ENCODE measurements at regions not wholly inside any gene's neighbourhood (a gene's known extent, or its start where the extent isn't known, plus 50 kb on each side); places are given as distances from the start of the nearest gene placed in this dataset.
"Not testable (repeated sequence)": the region's sequence is repeated elsewhere in the genome, so short reads cannot be mapped to it uniquely, and the experiment has no call there.

DNA sequence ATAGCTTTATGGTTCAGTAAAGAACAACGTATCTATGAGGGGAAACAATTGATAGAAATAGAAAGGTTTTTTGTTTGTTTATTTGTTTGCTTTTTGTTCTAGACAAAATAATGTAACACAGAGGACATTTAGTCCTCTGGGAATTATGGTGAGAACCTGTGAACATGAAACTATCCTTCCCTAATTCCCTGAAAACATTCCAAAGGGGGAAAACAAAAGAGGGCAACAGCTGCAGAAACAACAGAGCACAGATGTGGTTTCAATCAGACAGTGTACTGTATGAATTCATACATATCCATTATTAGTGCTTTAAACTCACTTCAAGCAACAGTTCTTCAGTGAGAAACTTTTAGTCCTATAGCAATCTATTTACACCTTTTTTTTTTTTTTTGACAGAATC is 1489.8 kb upstream of the C9orf72 start:
- no peak for DNase-seq

- no peak for DNase-seq
Measured at GRCh38 chr9:29066141-29066640, 1492.9 kb upstream of the C9orf72 start.

GRCh38 chr9:29068461-29068860 is 1495.2 kb upstream of the C9orf72 start:
- no peak for DNase-seq

GRCh38 chr9:29069376-29069775 is 1496.1 kb upstream of the C9orf72 start:
- DNase-seq = no peak

DNA sequence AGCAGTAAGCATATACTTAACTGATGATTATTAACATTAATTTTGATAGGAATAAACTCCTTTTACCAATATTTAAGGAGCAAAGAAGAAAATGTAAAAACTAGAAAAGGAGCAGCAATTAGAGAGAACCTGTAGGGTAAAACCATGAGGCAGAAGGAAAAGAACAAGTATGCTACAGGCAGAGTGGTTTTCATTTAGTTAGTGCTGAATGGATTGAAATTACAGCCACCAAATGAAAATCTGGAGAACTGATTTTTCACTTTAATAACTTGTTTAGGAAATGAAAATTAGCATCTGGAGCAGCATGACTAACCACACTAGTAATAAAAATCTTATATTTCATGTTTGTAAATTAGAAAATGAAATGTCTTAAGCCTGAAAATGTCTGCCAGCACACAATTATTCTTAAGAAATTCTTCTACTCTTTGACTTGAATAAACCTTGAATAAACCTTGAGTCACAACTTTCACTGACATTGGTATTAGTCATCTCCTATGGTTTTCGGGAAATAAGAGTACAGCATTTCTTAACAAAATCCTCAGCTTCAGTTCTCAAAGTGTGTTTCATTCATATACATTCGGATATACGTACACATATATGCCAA is 1504.9 kb upstream of the C9orf72 start:
- DNase-seq = no peak

- DNase-seq = no peak
Measured at GRCh38 chr9:29100762-29101161, 1527.5 kb upstream of the C9orf72 start.

DNA sequence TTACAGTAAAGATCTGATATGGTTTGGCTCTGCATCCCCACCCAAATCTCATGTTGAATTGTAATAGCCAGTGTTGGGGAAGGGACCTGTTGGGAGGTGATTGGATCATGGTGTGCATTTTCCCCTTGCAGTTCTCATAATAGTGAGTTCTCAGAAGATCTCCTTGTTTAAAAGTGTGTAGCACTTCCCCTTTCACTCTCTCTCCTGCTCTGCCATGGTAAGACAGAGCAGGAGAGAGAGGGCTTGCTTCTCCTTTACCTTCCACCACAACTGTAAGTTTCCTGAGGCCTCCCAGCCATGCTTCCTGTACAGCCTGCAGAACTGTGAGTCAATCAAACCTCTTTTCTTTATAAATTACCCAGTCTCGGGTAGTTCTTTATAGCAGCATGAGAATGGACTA is 1530.9 kb upstream of the C9orf72 start:
- not testable (repeated sequence) for DNase-seq

DNA sequence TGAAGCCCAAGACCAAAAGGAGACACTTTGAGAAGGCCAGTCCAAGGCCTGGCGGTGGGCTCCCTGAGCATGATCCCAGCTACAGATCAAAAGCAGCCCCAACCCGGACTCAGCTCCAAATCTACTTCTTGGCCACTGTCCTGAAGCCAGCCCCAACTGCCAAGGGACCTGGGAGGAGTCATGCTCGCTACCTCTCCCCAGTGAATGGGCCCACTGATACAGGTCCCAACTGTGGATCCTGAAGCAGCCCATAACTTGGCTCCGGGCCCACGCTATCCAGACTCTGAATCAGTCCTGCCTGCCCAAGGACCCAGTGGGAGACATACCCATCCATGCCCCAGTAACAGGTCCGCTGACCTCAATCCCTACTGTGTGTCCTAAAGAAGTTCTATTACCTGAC is 1545.3 kb upstream of the C9orf72 start:
- no peak for DNase-seq

- DNase-seq = no peak
Measured at GRCh38 chr9:29126783-29127182, 1553.5 kb upstream of the C9orf72 start.

- no peak for DNase-seq
Measured at GRCh38 chr9:29129763-29130162, 1556.5 kb upstream of the C9orf72 start.

DNA sequence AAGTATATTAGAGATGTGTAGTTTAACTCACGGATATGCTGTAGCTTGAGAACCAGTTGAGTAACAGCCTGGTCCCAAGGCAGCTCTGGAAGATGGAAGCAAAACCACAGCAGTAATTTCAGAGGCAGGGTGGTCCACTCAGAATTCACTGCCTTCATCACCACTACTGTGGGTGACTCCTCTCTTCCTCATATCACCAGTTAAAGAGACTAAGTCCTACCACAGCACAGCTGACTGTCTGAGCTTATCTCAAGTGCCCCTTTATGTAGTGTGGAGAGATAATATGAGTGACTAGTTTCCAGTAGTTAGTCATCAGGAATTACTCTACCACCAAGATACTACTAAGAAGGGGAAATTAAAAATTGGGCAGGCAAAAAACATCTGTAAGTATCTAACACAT is 1571.2 kb upstream of the C9orf72 start:
- no peak for DNase-seq

DNA sequence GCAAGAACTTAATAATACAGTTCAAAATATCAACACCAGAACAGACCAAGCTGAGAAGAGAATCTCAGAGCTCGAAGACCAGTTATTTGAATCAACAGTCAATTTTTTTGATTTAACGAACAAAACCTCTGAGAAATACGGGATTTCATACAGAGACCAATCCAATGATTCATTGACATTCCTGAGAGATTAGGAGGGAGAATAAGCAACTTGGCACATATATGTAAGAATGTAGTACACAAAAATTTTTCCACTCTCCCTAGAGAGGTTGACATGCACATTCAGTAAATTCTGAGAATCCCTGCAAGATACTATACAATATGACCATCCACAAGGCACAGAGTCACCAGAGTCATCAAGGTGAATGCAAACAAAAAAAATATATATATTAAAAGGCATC is 1577.3 kb upstream of the C9orf72 start:
- DNase-seq = no peak

DNA sequence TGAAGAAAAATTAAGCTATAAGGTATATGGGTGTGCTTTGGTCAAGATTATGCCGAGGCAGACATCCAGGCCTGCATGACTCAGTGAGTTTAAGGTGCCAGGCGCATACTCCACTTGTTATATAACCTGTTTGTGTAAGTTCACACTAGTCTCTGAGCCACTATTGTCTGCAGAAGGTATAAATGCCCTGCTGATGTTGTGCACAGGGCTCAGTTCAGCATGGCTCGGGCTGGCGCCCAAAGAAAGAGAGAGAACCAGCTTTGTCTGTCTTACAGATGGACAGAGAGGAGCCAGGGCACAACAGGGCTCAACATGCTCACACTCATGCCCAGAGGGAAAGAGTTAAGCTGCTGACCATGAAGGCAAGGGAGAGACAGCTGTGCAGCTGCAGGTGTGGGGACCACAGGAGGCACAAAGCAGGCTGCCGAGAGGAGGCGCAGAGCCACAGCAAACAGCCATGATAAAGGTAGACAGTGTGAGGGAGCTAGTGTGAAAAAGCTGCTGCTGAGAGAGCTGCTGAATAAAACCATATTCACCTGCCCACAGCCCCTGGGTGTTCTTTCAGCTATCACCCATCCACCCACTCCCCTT is 1587.6 kb upstream of the C9orf72 start:
- no peak for DNase-seq

DNA sequence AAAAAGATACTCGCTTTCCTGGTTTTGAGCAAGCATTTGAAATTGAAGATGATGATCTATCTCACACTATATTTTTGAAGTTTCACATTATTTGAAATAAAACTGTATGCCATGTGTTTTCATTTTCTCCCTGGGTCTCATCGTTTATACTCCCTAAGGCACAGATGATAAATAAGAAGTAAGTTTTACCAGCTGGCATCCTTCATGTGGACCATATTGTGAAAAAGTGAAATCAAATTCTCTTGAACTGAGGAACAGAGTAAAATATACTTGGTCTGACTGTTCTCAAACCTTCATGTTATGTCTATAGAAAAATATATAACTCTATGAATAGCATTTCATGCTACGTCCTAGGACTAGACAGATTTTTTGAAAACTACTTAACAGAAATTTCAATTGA is 1600.9 kb upstream of the C9orf72 start:
- no peak for DNase-seq

- no peak for DNase-seq
Measured at GRCh38 chr9:29176231-29176630, 1603.0 kb upstream of the C9orf72 start.

DNA sequence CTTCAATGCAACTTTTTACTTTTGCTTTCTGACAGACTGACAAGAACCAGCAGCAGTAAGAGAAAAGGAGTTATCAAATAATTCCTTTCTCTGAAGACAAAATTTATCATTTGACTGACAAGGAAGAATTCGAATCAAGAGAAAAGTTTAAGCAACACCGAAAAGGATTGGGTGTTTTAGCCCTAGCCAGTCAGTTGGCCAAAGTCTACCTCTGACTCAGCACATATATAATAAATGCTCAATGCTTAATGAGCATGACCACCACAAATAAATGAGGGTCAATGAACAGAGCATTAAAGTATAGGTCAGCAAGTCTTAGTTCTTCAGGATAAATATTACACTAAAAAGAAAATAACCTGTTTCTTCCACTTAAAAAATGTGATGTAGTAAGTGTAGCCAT is 1603.5 kb upstream of the C9orf72 start:
- no peak for DNase-seq

DNA sequence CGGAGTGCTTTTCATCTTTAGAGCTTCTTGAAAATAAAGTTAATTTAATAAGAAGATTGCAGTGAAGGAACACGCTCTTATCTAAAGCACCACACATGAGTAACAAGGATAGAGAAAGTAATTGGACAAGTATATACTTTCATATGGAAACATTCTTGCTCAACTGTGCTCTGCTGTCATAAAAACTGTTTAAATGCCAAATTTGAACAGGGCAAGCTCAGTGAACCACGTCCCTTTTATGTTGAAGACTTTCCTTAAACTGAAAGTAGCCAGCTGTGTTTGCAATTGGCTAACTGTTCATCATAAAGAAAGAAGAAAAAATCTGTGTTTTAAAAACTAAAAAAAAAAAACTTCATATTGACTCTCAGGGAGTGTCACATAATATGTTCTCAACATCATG is 1610.7 kb upstream of the C9orf72 start:
- DNase-seq = no peak

DNA sequence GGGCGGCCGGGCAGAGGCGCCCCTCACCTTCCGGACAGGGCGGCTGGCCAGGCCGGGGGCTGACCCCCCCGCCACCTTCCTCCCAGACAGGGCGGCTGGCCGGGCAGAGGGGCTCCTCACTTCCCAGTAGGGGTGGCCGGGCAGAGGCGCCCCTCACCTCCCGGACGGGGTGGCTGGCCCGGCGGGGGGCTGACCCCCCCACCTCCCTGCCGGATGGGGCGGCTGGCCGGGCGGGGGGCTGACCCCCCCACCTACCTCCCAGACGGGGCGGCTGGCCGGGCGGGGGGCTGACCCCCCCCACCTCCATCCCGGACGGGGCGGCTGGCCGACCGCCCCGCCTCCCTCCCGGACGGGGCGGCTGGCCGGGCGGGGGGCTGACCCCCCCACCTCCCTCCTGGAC is 1615.5 kb upstream of the C9orf72 start:
- DNase-seq = not testable (repeated sequence)

GRCh38 chr9:29189221-29189620 is 1615.9 kb upstream of the C9orf72 start:
- not testable (repeated sequence) for DNase-seq

DNA sequence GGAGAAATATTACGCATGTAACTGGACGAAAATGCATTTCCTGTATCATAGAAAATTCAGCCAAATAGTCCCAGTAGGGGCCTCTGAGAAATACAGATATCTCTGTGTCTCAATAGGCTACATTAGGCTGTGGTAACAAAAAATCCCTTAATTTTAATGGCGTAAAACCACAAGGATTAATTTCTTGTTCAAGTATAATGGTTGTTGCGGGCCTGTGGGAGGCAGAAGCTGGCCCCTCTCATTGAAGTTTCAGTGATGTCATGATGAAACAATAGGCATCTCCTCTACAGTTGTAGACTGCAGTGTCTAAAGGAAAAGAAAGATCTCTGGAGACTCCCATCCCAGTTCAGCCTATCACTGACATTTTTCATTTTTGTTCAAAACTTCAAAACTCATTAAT is 1625.6 kb upstream of the C9orf72 start:
- DNase-seq = no peak

DNA sequence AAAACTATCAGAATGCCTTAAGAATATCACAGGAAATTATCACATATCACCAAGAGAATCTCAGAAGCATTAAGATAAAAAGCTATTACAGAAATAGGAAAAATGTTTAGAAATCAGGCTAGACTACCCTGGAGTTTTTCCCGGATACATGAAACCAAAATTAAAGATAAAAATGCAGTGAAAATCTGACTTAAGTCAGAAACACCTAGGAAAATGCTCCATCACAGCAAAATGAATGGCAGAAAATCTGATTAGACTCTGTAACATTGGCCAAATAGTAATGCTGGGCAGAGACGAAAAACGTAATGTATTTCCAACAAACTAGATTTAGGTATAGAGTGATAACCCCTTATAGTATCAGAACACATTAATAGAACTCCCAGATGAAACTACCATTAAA is 1626.7 kb upstream of the C9orf72 start:
- no peak for DNase-seq

- no peak for DNase-seq
Measured at GRCh38 chr9:29200650-29201049, 1627.4 kb upstream of the C9orf72 start.

GRCh38 chr9:29203244-29203930 is 1630.1 kb upstream of the C9orf72 start:
- no peak for DNase-seq

DNA sequence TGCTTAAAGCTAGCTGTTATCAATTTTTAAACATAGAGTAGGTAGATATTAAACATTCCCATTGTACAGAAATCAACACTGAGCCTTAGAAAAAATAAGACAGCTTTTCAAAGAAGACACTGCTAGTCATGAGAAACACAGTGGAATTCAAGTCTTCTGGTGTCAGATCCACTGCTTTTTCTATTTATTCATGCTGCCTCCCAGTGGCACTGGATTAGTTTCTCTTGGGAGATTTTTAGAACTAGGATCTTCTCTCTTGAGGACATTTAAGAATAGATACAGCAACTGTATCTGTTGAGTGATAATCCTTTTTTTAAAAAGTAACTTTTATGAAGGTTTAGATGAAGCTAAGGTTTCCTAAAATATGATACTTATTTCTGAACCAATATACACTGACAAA is 1635.4 kb upstream of the C9orf72 start:
- DNase-seq = no peak

All from CD4-positive, alpha-beta T cell treated with Interferon alpha-2 for 1 hour (primary cell).